Ectodermal cell (in vitro differentiated cells): ENCODE measurements at regions not wholly inside any gene's neighbourhood (a gene's known extent, or its start where the extent isn't known, plus 50 kb on each side); places are given as distances from the start of the nearest gene placed in this dataset.

Source experiments
- H3K27ac ChIP-seq: 2 replicates; pipeline ENCODE4 v1.7.0; 2013; ENCODE audit warnings: mild to moderate bottlenecking, low read depth, low read length; ENCODE audit not compliant: insufficient read depth, poor library complexity, severe bottlenecking
- H3K27me3 ChIP-seq: 2 replicates; pipeline ENCODE4 v1.7.0; 2013; ENCODE audit warnings: mild to moderate bottlenecking, low read length; ENCODE audit not compliant: insufficient read depth, control insufficient read depth, poor library complexity, severe bottlenecking
- H3K36me3 ChIP-seq: one replicate; pipeline ENCODE4 v1.7.0; 2013; ENCODE audit warnings: low read length; ENCODE audit not compliant: control insufficient read depth, insufficient read depth
- H3K4me1 ChIP-seq: one replicate; pipeline ENCODE4 v1.7.0; 2013; ENCODE audit warnings: low read length; ENCODE audit not compliant: control insufficient read depth, insufficient read depth
- H3K4me3 ChIP-seq: 2 replicates; pipeline ENCODE4 v1.7.0; 2013; ENCODE audit warnings: low read depth, low read length, control low read depth; ENCODE audit not compliant: insufficient read depth
- H3K9me3 ChIP-seq: 2 replicates; pipeline ENCODE4 v1.7.0; 2013; ENCODE audit warnings: mild to moderate bottlenecking, low read length, moderate library complexity; ENCODE audit not compliant: control insufficient read depth
- WGBS, 2 experiments: methylation state at CpG; one replicate each; pipeline ENCODE4 v1.1.7; 2013; ENCODE audit warnings: missing lambda C conversion rate in 2 of 2; 5-methylcytosine and 5-hydroxymethylcytosine counted together

DNA sequence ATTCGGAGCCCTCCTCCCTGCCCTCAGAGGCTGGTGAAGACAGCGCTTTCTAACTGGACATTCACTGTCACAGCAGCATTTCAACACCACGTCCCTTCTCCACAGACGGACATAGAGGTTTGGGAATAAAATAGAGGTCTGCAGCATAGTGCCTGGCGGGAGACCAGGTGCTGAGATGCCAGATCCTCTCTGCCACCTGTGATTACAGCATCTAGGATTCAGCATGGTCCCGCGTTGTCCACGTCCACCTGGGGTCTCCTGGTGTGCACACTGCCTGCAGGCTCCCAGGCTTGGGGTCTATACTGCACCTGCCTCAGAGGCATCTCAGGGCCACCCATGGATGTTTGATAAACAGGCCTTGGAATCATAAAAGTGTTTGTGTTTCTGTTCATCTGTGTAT lies 175.5 kb downstream of the TMEM18 start:
- 97% methylated on average over 8 of the region's 8 CpGs for WGBS, 2 experiments
- no peaks in the 10 kb centered on the region for H3K9me3 ChIP-seq
- peaks cover 15% of the 10 kb centered on the region for H3K4me1 ChIP-seq
- H3K4me3 ChIP-seq = no peak overlapping the region
- H3K27me3 ChIP-seq = no peaks in the 10 kb centered on the region
- H3K27ac ChIP-seq = no peak overlapping the region
- H3K36me3 ChIP-seq = no peaks in the 10 kb centered on the region

DNA sequence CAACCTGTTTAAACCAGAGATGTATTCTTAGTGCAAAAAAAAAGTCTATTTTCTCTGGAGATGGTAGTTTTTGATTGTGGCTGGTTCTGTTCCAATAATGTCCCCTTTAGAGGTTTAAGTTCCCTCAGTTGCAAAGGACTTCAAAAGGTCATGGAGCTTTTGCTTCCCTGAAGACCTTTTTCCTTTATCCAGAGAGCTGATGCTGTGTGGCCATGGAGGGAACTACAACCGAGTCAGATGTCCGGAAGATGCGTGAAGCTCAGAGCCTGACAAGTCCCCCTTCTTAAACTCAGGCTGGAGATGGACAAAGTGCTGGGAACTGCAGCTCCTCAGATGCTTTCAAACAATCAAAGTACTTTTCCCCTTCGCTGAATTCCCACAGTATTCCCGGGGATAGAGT lies 176.1 kb downstream of the TMEM18 start:
- 48 to 50% methylated on average over 3 to 4 of the region's 5 CpGs for WGBS, 2 experiments
- Histone ChIP-seq H3K4me3 (no peak overlapping the region), H3K27me3 (no peaks in the 10 kb centered on the region), H3K36me3 (no peaks in the 10 kb centered on the region), H3K9me3 (no peaks in the 10 kb centered on the region), H3K27ac (no peak overlapping the region), H3K4me1 (peaks cover 10% of the 10 kb centered on the region)

DNA sequence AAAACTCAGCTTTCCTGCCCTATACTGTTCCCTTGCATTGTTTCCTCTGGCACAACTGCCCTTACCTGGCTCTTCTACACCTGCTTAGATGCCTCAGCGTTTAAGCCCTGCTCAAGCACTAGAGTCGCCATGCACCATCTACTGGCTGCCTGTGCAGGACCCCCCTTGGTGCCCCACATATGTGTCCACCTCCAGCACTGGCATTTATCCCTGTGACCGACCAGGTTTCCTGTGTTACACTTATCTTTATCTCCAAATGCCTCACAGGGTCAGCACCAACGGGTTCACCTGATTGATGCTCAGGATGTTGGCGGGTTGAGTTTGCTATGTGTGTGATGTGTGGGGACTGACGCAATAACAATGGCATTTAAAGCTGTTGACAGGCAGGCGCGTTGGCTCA lies 177.5 kb downstream of the TMEM18 start:
- no peaks in the 10 kb centered on the region for H3K9me3 ChIP-seq
- H3K4me3 ChIP-seq = no peak overlapping the region
- no peaks in the 10 kb centered on the region for H3K36me3 ChIP-seq
- H3K4me1 ChIP-seq = peaks cover 3% of the 10 kb centered on the region
- no peaks in the 10 kb centered on the region for H3K27me3 ChIP-seq
- WGBS, 2 experiments = 88% methylated on average over 8 of the region's 8 CpGs
- H3K27ac ChIP-seq = no peak overlapping the region

DNA sequence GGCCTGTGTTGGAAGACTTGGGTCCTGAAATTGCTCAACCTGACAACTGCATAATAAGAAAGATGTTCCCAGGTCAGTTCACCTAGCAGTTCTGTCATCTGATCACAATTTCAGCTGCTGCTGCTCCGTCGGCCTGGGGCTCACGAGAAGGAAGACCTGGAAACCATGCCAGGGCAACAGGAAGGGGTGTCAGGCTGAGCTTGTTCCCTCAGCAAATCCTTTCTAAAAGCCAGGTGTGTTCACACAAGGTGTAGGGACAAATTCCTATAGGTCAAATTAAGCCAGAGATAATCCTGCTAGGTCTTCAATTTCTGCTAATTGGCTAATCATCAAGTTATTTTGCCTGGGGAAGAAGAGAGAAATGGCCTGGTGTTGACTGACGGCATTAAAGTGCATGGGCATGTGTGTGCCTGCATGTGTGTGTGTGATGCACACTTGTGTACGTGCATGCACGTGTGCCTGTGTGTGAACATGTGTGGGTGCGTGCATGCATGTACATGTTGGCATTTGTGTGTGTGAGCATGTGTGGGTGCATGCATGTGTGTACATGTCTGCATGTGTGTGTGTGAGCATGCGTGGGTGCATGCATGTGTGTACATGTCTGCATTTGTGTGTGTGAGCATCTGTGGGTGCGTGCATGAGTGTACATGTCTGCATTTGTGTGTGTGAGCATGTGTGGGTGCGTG lies 178.6 kb downstream of the TMEM18 start:
- WGBS, 2 experiments = 94 to 95% methylated on average over 10 of the region's 10 CpGs
- Histone ChIP-seq H3K27ac (no peak overlapping the region), H3K4me3 (no peak overlapping the region), H3K9me3 (no peaks in the 10 kb centered on the region), H3K4me1 (peaks cover 3% of the 10 kb centered on the region), H3K27me3 (no peaks in the 10 kb centered on the region), H3K36me3 (no peaks in the 10 kb centered on the region)

DNA sequence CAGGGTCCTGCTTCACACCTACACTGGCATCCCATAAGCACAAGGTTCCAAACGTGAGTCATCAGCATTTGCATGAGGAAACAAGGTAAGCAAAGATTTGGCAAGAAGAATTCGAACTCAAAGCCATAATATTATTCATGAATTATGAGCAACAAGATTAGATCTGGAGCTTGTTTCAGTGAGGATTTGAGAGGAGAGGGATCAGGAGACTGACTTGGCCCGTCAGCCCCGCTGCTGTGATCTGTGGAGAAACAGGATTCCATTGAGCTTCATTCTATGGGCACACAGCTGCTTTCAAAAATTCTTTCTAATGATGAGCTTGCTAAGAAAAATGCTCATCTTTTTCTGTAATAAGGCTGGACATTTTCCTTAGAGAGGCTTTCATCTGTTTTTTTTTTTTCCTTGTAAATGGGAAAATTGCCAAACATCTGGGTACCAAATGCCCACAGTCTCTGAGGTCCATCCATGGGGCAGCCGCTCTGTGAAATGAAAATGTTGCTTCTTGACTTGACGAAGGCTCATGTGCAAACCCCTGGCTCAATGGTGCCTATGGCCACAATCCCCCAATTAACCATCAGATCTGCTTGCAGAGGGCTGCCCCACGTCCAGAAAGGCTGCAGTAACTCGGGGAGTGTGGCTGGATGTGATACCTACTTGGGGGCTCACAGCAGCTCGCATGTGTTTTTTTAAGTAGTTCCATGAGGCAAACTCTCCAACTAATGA lies 179.3 kb downstream of the TMEM18 start:
- no peak overlapping the region for H3K27ac ChIP-seq
- no peak overlapping the region for H3K4me3 ChIP-seq
- H3K9me3 ChIP-seq = no peaks in the 10 kb centered on the region
- H3K27me3 ChIP-seq = no peaks in the 10 kb centered on the region
- 89 to 93% methylated on average over 8 to 9 of the region's 9 CpGs for WGBS, 2 experiments
- peaks cover 3% of the 10 kb centered on the region for H3K4me1 ChIP-seq
- no peaks in the 10 kb centered on the region for H3K36me3 ChIP-seq

DNA sequence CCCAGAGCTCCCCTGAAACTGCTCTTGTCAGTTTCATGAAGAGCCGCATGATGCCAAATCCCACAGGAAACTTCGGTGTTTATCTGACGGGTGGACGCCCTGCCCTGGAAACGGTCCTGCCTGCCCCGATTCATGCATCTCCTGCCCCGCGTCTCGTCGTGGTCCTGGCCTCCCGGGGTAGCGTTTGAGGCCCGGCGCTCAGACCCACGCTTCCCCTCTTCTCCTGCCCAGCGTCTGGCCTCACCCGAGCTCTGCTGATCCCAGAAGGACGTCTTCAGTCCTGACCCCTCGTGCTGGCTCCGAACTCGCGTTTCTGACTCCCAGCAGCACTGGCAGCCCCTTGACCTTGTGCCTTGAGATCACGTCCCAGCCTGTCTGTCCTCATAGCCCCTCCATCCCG lies 180.5 kb downstream of the TMEM18 start:
- H3K36me3 ChIP-seq = no peaks in the 10 kb centered on the region
- no peak overlapping the region for H3K4me3 ChIP-seq
- no peaks in the 10 kb centered on the region for H3K27me3 ChIP-seq
- H3K9me3 ChIP-seq = no peaks in the 10 kb centered on the region
- WGBS, 2 experiments = 92 to 94% methylated on average over 24 of the region's 24 CpGs
- peaks cover 3% of the 10 kb centered on the region for H3K4me1 ChIP-seq
- no peak overlapping the region for H3K27ac ChIP-seq

DNA sequence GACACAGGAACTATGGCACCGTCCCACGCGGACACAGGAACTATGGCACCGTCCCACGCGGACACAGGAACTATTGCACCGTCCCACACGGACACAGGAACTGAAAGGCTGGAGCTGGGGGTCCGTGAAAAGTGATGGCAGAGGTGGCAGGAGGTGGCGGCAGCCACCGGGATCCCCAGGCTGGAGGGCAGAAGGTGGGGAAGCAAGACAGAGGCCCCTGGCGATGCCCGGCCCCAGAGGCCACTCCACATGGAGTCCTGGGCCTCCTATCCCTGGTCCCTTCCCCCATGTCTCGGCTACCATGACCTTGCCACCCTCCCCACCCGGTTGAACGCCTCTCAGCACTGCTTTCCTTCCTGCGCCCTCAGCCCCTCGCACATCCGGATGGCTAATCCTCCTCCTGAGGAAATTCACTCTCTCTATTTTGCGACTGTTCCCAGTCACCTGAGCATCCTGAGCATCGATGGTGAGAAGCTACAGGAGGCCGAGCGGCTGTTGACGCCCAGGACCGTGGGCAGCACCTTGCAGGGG lies 181.4 kb downstream of the TMEM18 start:
- Histone ChIP-seq H3K4me3 (no peak overlapping the region), H3K36me3 (no peaks in the 10 kb centered on the region), H3K9me3 (no peaks in the 10 kb centered on the region), H3K27ac (no peak overlapping the region), H3K4me1 (peaks cover 3% of the 10 kb centered on the region), H3K27me3 (no peaks in the 10 kb centered on the region)
- WGBS, 2 experiments = 95% methylated on average over 25 of the region's 25 CpGs

DNA sequence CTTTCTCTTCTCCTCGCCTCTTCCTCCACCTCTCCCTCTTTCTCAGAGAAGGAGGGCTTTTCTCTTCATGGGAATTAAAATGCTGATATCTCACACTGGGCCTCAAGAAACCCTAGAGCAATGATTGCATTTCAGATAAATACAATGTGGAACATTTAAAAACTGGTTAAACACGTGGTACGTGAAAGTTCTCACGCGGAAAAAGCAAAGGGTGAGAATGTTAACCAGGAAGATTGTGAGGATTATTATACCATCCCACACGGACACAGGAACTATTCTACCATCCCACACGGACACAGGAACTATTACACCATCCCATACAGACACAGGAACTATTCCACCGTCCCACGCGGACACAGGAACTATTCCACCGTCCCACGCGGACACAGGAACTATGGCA lies 182.4 kb downstream of the TMEM18 start:
- Histone ChIP-seq H3K27ac (no peak overlapping the region), H3K27me3 (no peaks in the 10 kb centered on the region), H3K4me3 (no peak overlapping the region), H3K4me1 (no peaks in the 10 kb centered on the region), H3K36me3 (no peaks in the 10 kb centered on the region), H3K9me3 (no peaks in the 10 kb centered on the region)
- WGBS, 2 experiments = 90 to 94% methylated on average over 11 to 13 of the region's 13 CpGs

DNA sequence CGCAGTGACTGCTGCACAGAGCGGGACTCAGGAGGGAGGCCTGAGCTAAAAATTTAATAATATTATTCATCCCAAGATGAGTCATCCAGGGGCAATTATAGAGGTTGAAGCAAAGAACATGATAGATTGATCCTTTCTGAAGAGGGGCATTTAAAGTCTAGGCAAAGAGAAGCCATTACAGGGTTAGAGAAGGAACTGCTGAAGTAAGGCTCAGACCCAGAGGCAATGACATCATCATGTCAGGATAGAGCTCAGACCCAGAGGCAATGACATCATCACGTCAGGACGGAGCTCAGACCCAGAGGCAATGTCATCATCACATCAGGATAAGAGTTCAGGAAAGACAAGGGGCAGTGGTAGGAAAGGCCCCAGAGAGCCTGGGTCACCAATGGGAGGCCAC lies 184.0 kb downstream of the TMEM18 start:
- no peak overlapping the region for H3K4me3 ChIP-seq
- H3K9me3 ChIP-seq = no peaks in the 10 kb centered on the region
- H3K4me1 ChIP-seq = no peaks in the 10 kb centered on the region
- no peak overlapping the region for H3K27ac ChIP-seq
- H3K27me3 ChIP-seq = no peaks in the 10 kb centered on the region
- H3K36me3 ChIP-seq = no peaks in the 10 kb centered on the region
- WGBS, 2 experiments = 96 to 97% methylated on average over 3 to 4 of the region's 4 CpGs

DNA sequence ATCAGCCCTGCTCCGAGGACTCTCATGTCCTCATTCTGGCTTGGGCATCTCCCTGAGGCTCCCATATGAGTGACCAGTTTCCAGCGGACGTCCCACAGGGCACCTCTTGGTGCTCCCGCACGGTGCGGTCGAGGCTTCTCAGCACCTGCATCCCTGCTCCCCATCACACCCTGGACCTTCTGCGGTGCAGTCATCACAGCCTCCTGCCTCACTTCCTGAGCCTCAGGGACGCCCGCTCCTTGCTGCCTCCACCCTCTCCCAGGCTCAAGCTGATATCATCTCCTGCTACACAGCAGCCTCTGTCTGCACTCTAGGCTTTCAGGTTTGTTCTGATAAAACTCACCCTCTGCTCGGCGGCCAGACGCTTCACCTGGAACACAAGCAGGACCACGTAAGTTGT lies 185.0 kb downstream of the TMEM18 start:
- WGBS, 2 experiments = 92 to 93% methylated on average over 14 of the region's 14 CpGs

More for the DNA sequence above, 185.0 kb downstream of the TMEM18 start:
- H3K27me3 ChIP-seq = no peaks in the 10 kb centered on the region
- H3K9me3 ChIP-seq = no peaks in the 10 kb centered on the region
- no peak overlapping the region for H3K4me3 ChIP-seq
- no peaks in the 10 kb centered on the region for H3K4me1 ChIP-seq
- no peak overlapping the region for H3K27ac ChIP-seq
- no peaks in the 10 kb centered on the region for H3K36me3 ChIP-seq
